SU-DHL-6 (cell line): ENCODE measurements at regions not wholly inside any gene's neighbourhood (a gene's known extent, or its start where the extent isn't known, plus 50 kb on each side); places are given as distances from the start of the nearest gene placed in this dataset.

ENCODE experiments used
- EZH2phosphoT487 ChIP-seq: fragments of 200-600 bp; sonication (generic), shearing (Covaris generic); conservative IDR thresholded peaks from 2 replicates; pipeline ENCODE4 v1.6.1; 2018; ENCODE audit warnings: mild to moderate bottlenecking, antibody characterized with exemption, low read length, moderate library complexity, mixed read lengths
- TF ChIP-seq, protein P1 (sequence below): fragments of 200-600 bp; sonication (generic); IDR thresholded peaks from one replicate; pipeline ENCODE4 v1.5.1; 2017; ENCODE audit warnings: antibody characterized with exemption, mild to moderate bottlenecking, low read length, moderate library complexity; ENCODE audit not compliant: insufficient read depth, poor library complexity, severe bottlenecking

DNA sequence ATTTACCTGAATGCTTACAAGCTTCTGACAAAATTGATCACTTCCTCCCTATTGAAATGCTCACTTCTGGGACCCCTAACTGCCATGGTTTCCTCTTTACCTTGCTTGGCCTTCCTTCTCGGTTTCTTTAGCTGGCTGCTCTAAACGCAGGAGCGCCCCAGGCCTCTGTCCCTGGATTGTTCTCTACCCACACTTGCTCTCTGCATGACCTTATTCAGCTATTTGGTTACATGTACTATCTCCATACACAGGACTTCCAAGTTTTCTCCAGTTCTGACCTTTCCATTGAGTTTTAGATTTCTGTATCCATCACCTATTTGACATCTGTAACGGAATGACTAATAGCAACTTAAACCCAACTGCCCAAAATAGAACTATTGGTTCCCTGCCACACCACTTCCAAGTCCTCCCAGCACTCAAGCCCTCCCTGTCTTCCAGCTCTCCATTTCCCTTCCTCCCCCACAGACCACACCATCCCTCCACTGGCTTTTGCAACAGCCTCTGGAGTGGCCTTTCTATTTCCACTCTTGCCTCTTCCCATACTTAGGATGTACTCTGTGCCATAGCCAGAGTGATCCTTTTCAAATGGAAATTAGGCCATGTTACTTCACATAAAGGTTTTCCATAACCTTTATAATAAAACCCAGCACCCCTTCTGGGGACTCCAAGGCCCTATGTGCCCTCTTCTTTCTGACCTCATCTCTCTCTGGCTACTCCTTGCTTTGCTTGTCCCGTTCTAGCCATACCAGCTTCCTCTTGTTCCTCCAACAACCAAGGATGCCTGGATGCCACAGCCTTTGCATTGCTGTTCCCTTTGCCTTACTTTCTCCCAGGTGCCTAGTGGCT lies 202.2 kb downstream of the AEBP2 start:
- TF ChIP-seq, protein P1, sequence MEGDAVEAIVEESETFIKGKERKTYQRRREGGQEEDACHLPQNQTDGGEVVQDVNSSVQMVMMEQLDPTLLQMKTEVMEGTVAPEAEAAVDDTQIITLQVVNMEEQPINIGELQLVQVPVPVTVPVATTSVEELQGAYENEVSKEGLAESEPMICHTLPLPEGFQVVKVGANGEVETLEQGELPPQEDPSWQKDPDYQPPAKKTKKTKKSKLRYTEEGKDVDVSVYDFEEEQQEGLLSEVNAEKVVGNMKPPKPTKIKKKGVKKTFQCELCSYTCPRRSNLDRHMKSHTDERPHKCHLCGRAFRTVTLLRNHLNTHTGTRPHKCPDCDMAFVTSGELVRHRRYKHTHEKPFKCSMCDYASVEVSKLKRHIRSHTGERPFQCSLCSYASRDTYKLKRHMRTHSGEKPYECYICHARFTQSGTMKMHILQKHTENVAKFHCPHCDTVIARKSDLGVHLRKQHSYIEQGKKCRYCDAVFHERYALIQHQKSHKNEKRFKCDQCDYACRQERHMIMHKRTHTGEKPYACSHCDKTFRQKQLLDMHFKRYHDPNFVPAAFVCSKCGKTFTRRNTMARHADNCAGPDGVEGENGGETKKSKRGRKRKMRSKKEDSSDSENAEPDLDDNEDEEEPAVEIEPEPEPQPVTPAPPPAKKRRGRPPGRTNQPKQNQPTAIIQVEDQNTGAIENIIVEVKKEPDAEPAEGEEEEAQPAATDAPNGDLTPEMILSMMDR: no peak
- TF ChIP-seq EZH2phosphoT487: no peak
